ENCODE measurements at regions not wholly inside any gene's neighbourhood (a gene's known extent, or its start where the extent isn't known, plus 50 kb on each side); places are given as distances from the start of the nearest gene placed in this dataset.

DNA sequence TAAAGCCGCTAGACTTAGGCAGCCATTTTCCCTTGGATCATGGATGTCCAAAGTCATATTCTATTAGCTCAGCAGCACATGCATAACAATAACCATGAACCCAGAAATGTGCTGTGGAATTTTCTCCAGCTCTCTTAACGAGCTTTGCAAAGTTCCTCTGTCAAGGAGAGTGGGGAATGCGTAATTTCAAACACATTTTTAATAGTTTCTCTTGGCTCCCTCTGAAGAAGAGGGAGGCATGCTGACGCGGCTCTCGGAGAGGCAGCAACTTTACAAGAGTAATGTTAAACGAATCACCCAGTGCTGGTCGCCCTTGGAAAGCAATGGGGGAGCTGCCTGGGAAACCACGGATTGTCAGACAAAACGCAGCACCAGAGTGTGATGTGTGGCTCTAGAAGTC is 114.8 kb downstream of the RAB18 start:
- Histone ChIP-seq H2AFZ (ENCODE audit: low read length) (no peak overlapping the region), H4K20me1 (ENCODE audit: insufficient read depth, low read length) (no peaks in the 10 kb centered on the region), H3K27ac (ENCODE audit: low read depth, low read length, poor library complexity, severe bottlenecking) (no peak overlapping the region), H3K36me3 (ENCODE audit: insufficient read depth, low read length) (no peaks in the 10 kb centered on the region), H3K79me2 (ENCODE audit: insufficient read depth, low read depth, low read length) (no peaks in the 10 kb centered on the region), H3K4me3 (ENCODE audit: low read depth, low read length, poor library complexity, severe bottlenecking) (no peak overlapping the region), H3K4me1 (ENCODE audit: insufficient read depth, low read length, poor library complexity, severe bottlenecking) (no peaks in the 10 kb centered on the region), H3K4me2 (ENCODE audit: low read length) (no peak overlapping the region), H3K9me2 (ENCODE audit: insufficient read depth, low read length) (no peaks in the 10 kb centered on the region), H3K9me3 (ENCODE audit: low read length) (no peaks in the 10 kb centered on the region)
- no peak for DNase-seq (ENCODE audit: low spot score)
- ChIA-PET POLR2A (interaction anchor here (1.2 kb wide), 1 partner anchor 12 kb away, joined by 3 read pairs; no protein-coding TSS in a partner anchor), CTCF (ENCODE audit: unreplicated experiment) (no interaction called here)
- TF ChIP-seq EZH2phosphoT487 (IDR thresholded peaks at IDR 0.05; ENCODE audit: borderline replicate concordance, low read depth, low read length) (no peak), CTCF (conservative IDR thresholded peaks at IDR 0.05; ENCODE audit: low read length) (no peak)
- intact Hi-C loops (cut with micrococcal nuclease; ENCODE audit: unreplicated experiment), result no loop called here
- no TSS peak for BruUV-seq (replicated peaks)

DNA sequence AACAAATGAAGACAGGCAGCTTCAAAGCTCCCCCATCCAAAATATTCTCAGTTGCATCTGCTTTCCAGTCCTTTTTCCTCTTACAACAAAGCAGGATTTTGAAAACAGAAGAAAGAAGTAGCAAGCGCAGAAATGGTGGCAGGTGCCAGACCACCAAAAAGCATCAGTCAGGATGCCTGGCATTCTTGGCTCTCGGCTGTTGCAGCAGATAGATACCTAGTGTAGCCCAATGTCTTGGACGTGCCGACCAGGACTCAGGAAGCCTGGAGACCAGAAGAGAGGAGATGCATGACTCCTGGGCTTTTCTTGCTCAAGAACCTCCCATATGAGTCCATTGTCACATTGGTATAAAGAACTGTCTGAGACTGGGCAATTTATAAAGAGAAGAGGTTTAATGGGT is 115.2 kb downstream of the RAB18 start:
- Histone ChIP-seq H3K4me1 (ENCODE audit: insufficient read depth, low read length, poor library complexity, severe bottlenecking) (no peaks in the 10 kb centered on the region), H3K9me2 (ENCODE audit: insufficient read depth, low read length) (no peaks in the 10 kb centered on the region), H3K27ac (ENCODE audit: low read depth, low read length, poor library complexity, severe bottlenecking) (no peak overlapping the region), H4K20me1 (ENCODE audit: insufficient read depth, low read length) (no peaks in the 10 kb centered on the region), H3K4me3 (ENCODE audit: low read depth, low read length, poor library complexity, severe bottlenecking) (no peak overlapping the region), H3K9me3 (ENCODE audit: low read length) (no peaks in the 10 kb centered on the region), H3K4me2 (ENCODE audit: low read length) (no peak overlapping the region), H3K36me3 (ENCODE audit: insufficient read depth, low read length) (no peaks in the 10 kb centered on the region), H3K79me2 (ENCODE audit: insufficient read depth, low read depth, low read length) (no peaks in the 10 kb centered on the region), H2AFZ (ENCODE audit: low read length) (no peak overlapping the region)
- DNase-seq (ENCODE audit: low spot score), result no peak
- ChIA-PET POLR2A (no interaction called here), CTCF (ENCODE audit: unreplicated experiment) (no interaction called here)
- intact Hi-C loops (cut with micrococcal nuclease; ENCODE audit: unreplicated experiment), result no loop called here
- BruUV-seq (replicated peaks), result no TSS peak
- TF ChIP-seq EZH2phosphoT487 (IDR thresholded peaks at IDR 0.05; ENCODE audit: borderline replicate concordance, low read depth, low read length) (no peak), CTCF (conservative IDR thresholded peaks at IDR 0.05; ENCODE audit: low read length) (no peak)

DNA sequence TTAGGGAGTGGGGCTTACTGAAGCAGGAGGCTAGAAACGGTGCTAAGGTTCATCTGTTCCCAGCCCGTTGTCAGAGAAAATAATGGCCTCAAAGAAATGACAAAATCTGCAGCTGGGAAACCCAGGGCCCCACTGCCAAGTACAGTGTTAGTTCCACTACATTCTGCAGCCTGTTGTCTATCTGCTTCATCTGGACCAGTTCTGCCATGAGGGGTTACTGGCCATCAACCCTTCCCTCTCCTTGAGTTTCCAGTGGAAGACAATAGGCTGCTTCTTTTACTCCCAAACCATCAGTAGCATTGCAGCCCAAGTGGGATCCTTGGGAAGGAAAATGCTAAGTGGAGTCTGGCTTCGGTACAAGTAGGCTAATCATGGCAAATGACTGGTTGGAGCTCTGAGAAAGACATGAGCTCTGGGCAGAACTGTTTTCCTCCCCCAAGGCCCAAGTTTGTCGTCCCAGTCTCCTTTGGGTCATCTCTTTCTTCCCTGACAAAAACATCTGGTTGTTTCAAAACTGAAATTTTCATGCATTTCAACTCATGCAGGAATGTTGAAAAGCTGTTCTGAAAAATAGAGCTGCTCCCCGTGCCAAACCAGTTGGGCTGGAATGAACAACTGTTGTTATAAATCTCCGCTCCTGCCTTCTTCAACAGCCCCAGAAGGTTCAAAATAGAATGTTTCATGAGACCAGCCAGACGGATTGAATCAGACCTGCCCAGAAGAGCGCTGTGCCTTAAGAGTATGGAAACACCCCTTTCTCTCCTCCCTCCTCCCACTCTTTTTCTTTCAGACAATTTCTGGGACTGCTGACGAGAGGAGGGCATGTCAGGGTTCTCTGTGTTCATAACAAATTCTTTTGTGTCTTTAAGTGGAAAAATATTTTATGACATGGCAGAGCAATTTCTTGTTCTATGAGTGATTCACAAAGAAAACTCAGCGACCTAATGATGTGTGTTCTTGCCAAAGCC is 116.6 kb downstream of the RAB18 start:
- no peak for DNase-seq (ENCODE audit: low spot score)
- H3K9me3 ChIP-seq (ENCODE audit: low read length), result no peaks in the 10 kb centered on the region
- H2AFZ ChIP-seq (ENCODE audit: low read length), result no peak overlapping the region
- H4K20me1 ChIP-seq (ENCODE audit: insufficient read depth, low read length), result no peaks in the 10 kb centered on the region
- POLR2A ChIA-PET, result no interaction called here
- H3K27ac ChIP-seq (ENCODE audit: low read depth, low read length, poor library complexity, severe bottlenecking), result no peak overlapping the region
- TF ChIP-seq CTCF (conservative IDR thresholded peaks at IDR 0.05; ENCODE audit: low read length) (no peak), EZH2phosphoT487 (IDR thresholded peaks at IDR 0.05; ENCODE audit: borderline replicate concordance, low read depth, low read length) (no peak)
- H3K36me3 ChIP-seq (ENCODE audit: insufficient read depth, low read length), result no peaks in the 10 kb centered on the region
- no peaks in the 10 kb centered on the region for H3K9me2 ChIP-seq (ENCODE audit: insufficient read depth, low read length)
- BruUV-seq (replicated peaks), result no TSS peak
- H3K4me2 ChIP-seq (ENCODE audit: low read length), result no peak overlapping the region
- no peaks in the 10 kb centered on the region for H3K79me2 ChIP-seq (ENCODE audit: insufficient read depth, low read depth, low read length)
- no peak overlapping the region for H3K4me3 ChIP-seq (ENCODE audit: low read depth, low read length, poor library complexity, severe bottlenecking)
- no peaks in the 10 kb centered on the region for H3K4me1 ChIP-seq (ENCODE audit: insufficient read depth, low read length, poor library complexity, severe bottlenecking)
- CTCF ChIA-PET (ENCODE audit: unreplicated experiment), result no interaction called here
- intact Hi-C loops (cut with micrococcal nuclease; ENCODE audit: unreplicated experiment), result no loop called here
